ENCODE measurements at regions not wholly inside any gene's neighbourhood (a gene's known extent, or its start where the extent isn't known, plus 50 kb on each side); places are given as distances from the start of the nearest gene placed in this dataset.

GRCh38 chr4:133464311-133464710 is 315.2 kb downstream of the PCDH10 start:
- POLR2A ChIA-PET: no interaction called here
- Mint-ChIP-seq H3K27ac (ENCODE audit: low read depth, unreplicated experiment) (no peak overlapping the region), H3K4me3 (ENCODE audit: unreplicated experiment) (no peak overlapping the region), H3K4me1 (ENCODE audit: insufficient read depth, unreplicated experiment) (peaks cover 5% of the 10 kb centered on the region), H3K9me3 (ENCODE audit: unreplicated experiment) (no peaks in the 10 kb centered on the region), H3K36me3 (ENCODE audit: insufficient read depth, unreplicated experiment) (no peaks in the 10 kb centered on the region), H3K27me3 (ENCODE audit: insufficient read depth, unreplicated experiment) (no peaks in the 10 kb centered on the region)
- CTCF ChIA-PET: interaction anchor here (0.6 to 1.4 kb wide), 3 partner anchors 20 to 1487 kb away, joined by 3 to 8 read pairs (median 3); no protein-coding TSS in a partner anchor
- DNase-seq (ENCODE audit: unreplicated experiment): no peak
- no peak for TF ChIP-seq CTCF (IDR thresholded peaks at IDR 0.05; ENCODE audit: unreplicated experiment)
- BruUV-seq (replicated peaks): no TSS peak
- intact Hi-C loops (cut with micrococcal nuclease): no loop called here

GRCh38 chr4:133452678-133453077 is 303.6 kb downstream of the PCDH10 start:
- H3K9me3 Mint-ChIP-seq (ENCODE audit: unreplicated experiment): no peaks in the 10 kb centered on the region
- H3K36me3 Mint-ChIP-seq (ENCODE audit: insufficient read depth, unreplicated experiment): no peaks in the 10 kb centered on the region
- ChIA-PET POLR2A (no interaction called here), CTCF (interaction anchor here (1.0 kb wide), 1 partner anchor 14 kb away, joined by 3 read pairs; no protein-coding TSS in a partner anchor)
- TF ChIP-seq CTCF (IDR thresholded peaks at IDR 0.05; ENCODE audit: unreplicated experiment): no peak
- intact Hi-C loops (cut with micrococcal nuclease): no loop called here
- no TSS peak for BruUV-seq (replicated peaks)
- no peak overlapping the region for H3K27ac Mint-ChIP-seq (ENCODE audit: low read depth, unreplicated experiment)
- H3K4me3 Mint-ChIP-seq (ENCODE audit: unreplicated experiment): no peak overlapping the region
- no peaks in the 10 kb centered on the region for H3K27me3 Mint-ChIP-seq (ENCODE audit: insufficient read depth, unreplicated experiment)
- no peak for DNase-seq (ENCODE audit: unreplicated experiment)
- H3K4me1 Mint-ChIP-seq (ENCODE audit: insufficient read depth, unreplicated experiment): no peaks in the 10 kb centered on the region

- DNase-seq (ENCODE audit: unreplicated experiment): no peak
- no peak overlapping the region for H3K4me3 Mint-ChIP-seq (ENCODE audit: unreplicated experiment)
- BruUV-seq (replicated peaks): no TSS peak
- intact Hi-C loops (cut with micrococcal nuclease): no loop called here
- TF ChIP-seq CTCF (IDR thresholded peaks at IDR 0.05; ENCODE audit: unreplicated experiment): no peak
- ChIA-PET POLR2A (no interaction called here), CTCF (no interaction called here)
- no peaks in the 10 kb centered on the region for H3K36me3 Mint-ChIP-seq (ENCODE audit: insufficient read depth, unreplicated experiment)
- no peak overlapping the region for H3K27ac Mint-ChIP-seq (ENCODE audit: low read depth, unreplicated experiment)
- H3K4me1 Mint-ChIP-seq (ENCODE audit: insufficient read depth, unreplicated experiment): no peaks in the 10 kb centered on the region
- no peaks in the 10 kb centered on the region for H3K9me3 Mint-ChIP-seq (ENCODE audit: unreplicated experiment)
- H3K27me3 Mint-ChIP-seq (ENCODE audit: insufficient read depth, unreplicated experiment): no peaks in the 10 kb centered on the region
These were observed 301.7 kb downstream of the PCDH10 start for GRCh38 chr4:133450813-133451212.

GRCh38 chr4:133440404-133440803 is 291.3 kb downstream of the PCDH10 start:
- intact Hi-C loops (cut with micrococcal nuclease): no loop called here
- no peaks in the 10 kb centered on the region for H3K4me1 Mint-ChIP-seq (ENCODE audit: insufficient read depth, unreplicated experiment)
- ChIA-PET CTCF (interaction anchor here (0.8 to 1.4 kb wide), 2 partner anchors 10 to 18 kb away, joined by 3 to 4 read pairs; no protein-coding TSS in a partner anchor), POLR2A (no interaction called here)
- no TSS peak for BruUV-seq (replicated peaks)
- no peaks in the 10 kb centered on the region for H3K36me3 Mint-ChIP-seq (ENCODE audit: insufficient read depth, unreplicated experiment)
- H3K27ac Mint-ChIP-seq (ENCODE audit: low read depth, unreplicated experiment): no peak overlapping the region
- H3K4me3 Mint-ChIP-seq (ENCODE audit: unreplicated experiment): no peak overlapping the region
- TF ChIP-seq CTCF (IDR thresholded peaks at IDR 0.05; ENCODE audit: unreplicated experiment): no peak
- no peaks in the 10 kb centered on the region for H3K9me3 Mint-ChIP-seq (ENCODE audit: unreplicated experiment)
- no peak for DNase-seq (ENCODE audit: unreplicated experiment)
- H3K27me3 Mint-ChIP-seq (ENCODE audit: insufficient read depth, unreplicated experiment): peaks cover 15% of the 10 kb centered on the region

Measured in MCF 10A (cell line).